Naive thymus-derived CD4-positive, alpha-beta T cell (primary cell): ENCODE measurements at regions not wholly inside any gene's neighbourhood (a gene's known extent, or its start where the extent isn't known, plus 50 kb on each side); places are given as distances from the start of the nearest gene placed in this dataset.

Experiments used
- ATAC-seq: fragments of 150-1000 bp; cut with Tn5 transposase; 2 replicates; pipeline ENCODE4 v1.10.0; 2021; ENCODE audit warnings: mild to moderate bottlenecking, moderate library complexity
- CTCF ChIA-PET: fragments of 350-600 bp; sonication (Branson Sonifier 250); formaldehyde crosslinking; loops from one replicate; lab custom pipeline; 2021; ENCODE audit warnings: antibody characterized with exemption; lab: Charles Lee
- POLR2A ChIA-PET: fragments of 350-600 bp; sonication (Branson Sonifier 250); formaldehyde crosslinking; loops from one replicate; lab custom pipeline; 2021; ENCODE audit warnings: antibody characterized with exemption, inconsistent platforms; lab: Charles Lee
- DNase-seq, 9 donors: peaks; one replicate each; pipeline versions ENCODE4 v3.0.0 to v3.0.0-alpha.2; 2020 to 2022; ENCODE audit warnings: mixed read lengths in 1 of 9
- H3K27ac ChIP-seq: one replicate; pipeline ENCODE4 v1.7.0; 2013; ENCODE audit warnings: mild to moderate bottlenecking, low read depth, low read length, moderate library complexity
- H3K27me3 ChIP-seq, 2 donors: one replicate each; pipeline ENCODE4 v1.7.0; 2013; ENCODE audit warnings: low read length in 2 of 2, mild to moderate bottlenecking in 2 of 2, moderate library complexity in 2 of 2; ENCODE audit not compliant: control insufficient read depth in 2 of 2, insufficient read depth in 2 of 2
- H3K36me3 ChIP-seq, 3 experiments: 1 replicate in 2 of 3; 2 replicates in 1 of 3; pipeline ENCODE4 v1.7.0; 2013; ENCODE audit warnings: low read length in 3 of 3, mild to moderate bottlenecking in 3 of 3, moderate library complexity in 1 of 3; ENCODE audit not compliant: insufficient read depth in 3 of 3, control insufficient read depth in 2 of 3
- H3K4me1 ChIP-seq, 2 donors: one replicate each; pipeline ENCODE4 v1.7.0; 2013; ENCODE audit warnings: low read length in 2 of 2, mild to moderate bottlenecking in 2 of 2, moderate library complexity in 1 of 2; ENCODE audit not compliant: control insufficient read depth in 2 of 2, insufficient read depth in 2 of 2
- H3K4me3 ChIP-seq: 2 replicates; pipeline ENCODE4 v1.7.0; 2013; ENCODE audit warnings: mild to moderate bottlenecking, low read length
- H3K9me3 ChIP-seq, 3 experiments: 1 replicate in 2 of 3; 2 replicates in 1 of 3; pipeline ENCODE4 v1.7.0; 2013; ENCODE audit warnings: low read length in 3 of 3; ENCODE audit not compliant: control insufficient read depth in 2 of 3
- H3K27ac Mint-ChIP-seq, 9 donors: one replicate each; pipeline ENCODE4 v1.8.0; 2020 to 2022; ENCODE audit warnings: mixed read lengths in 9 of 9, mild to moderate bottlenecking in 8 of 9, moderate library complexity in 5 of 9, inconsistent platforms in 2 of 9
- H3K27me3 Mint-ChIP-seq, 5 donors: one replicate each; pipeline ENCODE4 v1.8.0; 2021 to 2022; ENCODE audit warnings: mixed read lengths in 5 of 5, mild to moderate bottlenecking in 1 of 5
- H3K36me3 Mint-ChIP-seq, 5 donors: one replicate each; pipeline ENCODE4 v1.8.0; 2020 to 2022; ENCODE audit warnings: mixed read lengths in 5 of 5, mild to moderate bottlenecking in 3 of 5, inconsistent platforms in 1 of 5
- H3K4me1 Mint-ChIP-seq, 7 donors: one replicate each; pipeline ENCODE4 v1.8.0; 2020 to 2022; ENCODE audit warnings: mixed read lengths in 7 of 7, mild to moderate bottlenecking in 3 of 7, inconsistent platforms in 1 of 7
- H3K4me3 Mint-ChIP-seq, 10 donors: one replicate each; pipeline ENCODE4 v1.8.0; 2020 to 2022; ENCODE audit warnings: mild to moderate bottlenecking in 10 of 10, mixed read lengths in 10 of 10, moderate library complexity in 6 of 10, inconsistent platforms in 2 of 10
- H3K9me3 Mint-ChIP-seq, 11 donors: one replicate each; pipeline ENCODE4 v1.8.0; 2020 to 2022; ENCODE audit warnings: mixed read lengths in 11 of 11, mild to moderate bottlenecking in 4 of 11, inconsistent platforms in 1 of 11, moderate library complexity in 1 of 11
- intact Hi-C, 2 donors: fragments of 100-400 bp; cut with micrococcal nuclease; formaldehyde crosslinking; loops; one replicate each; pipeline ENCODE4 v1.15.1; 2023

DNA sequence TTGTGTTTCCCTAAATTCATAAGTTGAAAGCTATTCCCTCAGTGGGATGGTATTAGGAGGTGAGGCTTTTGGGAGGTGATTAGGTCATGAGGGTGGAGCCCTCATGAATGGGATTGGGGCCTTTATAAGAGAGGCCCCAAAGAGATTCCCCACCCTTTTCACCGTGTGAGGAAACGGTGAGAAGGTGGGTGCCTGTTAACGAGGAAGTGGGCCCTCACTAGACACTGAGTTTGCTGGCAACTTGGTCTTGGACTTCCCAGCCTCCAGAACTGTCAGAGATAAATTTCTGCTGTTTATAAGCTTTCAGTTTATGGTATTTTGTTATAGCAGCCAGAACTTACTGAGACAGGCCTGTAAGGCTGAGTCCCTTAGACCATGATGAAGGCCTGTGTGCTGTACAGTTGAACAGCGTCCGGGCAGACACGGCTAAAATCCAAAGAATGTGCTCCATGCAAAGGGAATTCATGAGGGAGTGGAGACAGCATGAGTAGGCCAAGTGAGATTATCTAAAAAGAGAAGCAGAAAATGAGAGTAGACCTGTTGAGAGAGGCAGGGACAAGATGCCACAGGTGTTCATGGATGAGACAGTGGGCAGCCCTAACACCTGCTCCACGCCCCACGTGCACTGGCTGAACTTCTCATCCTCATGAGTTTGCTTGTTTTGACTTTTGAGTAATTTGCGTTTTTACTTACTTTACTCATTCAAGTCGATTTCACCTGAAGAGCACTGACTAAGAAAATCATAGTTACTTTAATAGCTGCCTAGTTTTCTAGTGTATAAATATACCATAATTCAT lies 66.9 kb upstream of the SFMBT2 start:
- Mint-ChIP-seq H3K4me3 (peak overlapping the region in 5 of 10 donors; percentile 7 to 45 (median 39)), H3K36me3 (peaks cover 0 to 9% (median 0%) of the 10 kb centered on the region in 5 donors)
- peaks cover 36 to 49% of the 10 kb centered on the region in 2 donors for H3K4me1 ChIP-seq

DNA sequence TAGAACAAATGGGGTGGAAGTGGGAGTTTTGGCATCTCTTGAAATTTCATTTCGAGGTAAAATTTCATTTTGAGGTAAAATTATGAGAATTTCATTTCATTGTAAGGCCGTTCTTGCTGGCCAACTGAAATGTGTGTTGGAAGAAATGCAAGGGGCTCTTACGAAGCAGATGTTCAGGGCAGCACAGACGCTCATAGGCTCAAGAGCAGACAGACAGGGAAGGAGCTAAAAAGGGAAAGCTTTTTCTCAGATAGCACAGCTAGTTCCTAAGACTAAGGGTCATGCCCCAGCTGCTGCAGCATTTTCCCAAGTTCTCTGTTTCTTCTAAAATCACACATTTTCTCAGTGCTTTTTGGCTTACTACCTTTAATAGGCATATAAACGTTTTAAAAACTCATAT lies 65.1 kb upstream of the SFMBT2 start:
- Histone ChIP-seq H3K27ac (no peak overlapping the region), H3K4me1 (peaks cover 28 to 47% of the 10 kb centered on the region in 2 donors), H3K4me3 (no peak overlapping the region), H3K9me3 (no peaks in the 10 kb centered on the region), H3K27me3 (no peaks in the 10 kb centered on the region), H3K36me3 (no peaks in the 10 kb centered on the region)
- Mint-ChIP-seq H3K4me1 (peaks cover 31 to 75% (median 61%) of the 10 kb centered on the region in 7 donors), H3K36me3 (peaks cover 0 to 5% (median 0%) of the 10 kb centered on the region in 5 donors), H3K9me3 (peaks cover 0 to 3% (median 0%) of the 10 kb centered on the region in 11 donors), H3K4me3 (peak overlapping the region in 2 of 10 donors; percentile 55 to 68), H3K27me3 (no peaks in the 10 kb centered on the region), H3K27ac (peak overlapping the region in 2 of 9 donors; percentile 23 to 62)
- ATAC-seq (no peak), DNase-seq (no peak)
- intact Hi-C loops, result loop anchor here in 1 of 2 donors (10.0 kb wide), 1 partner anchor 281 kb away; no protein-coding TSS in a partner anchor
- CTCF ChIA-PET, result no interaction called here
- POLR2A ChIA-PET, result interaction anchor here (1.2 kb wide), 1 partner anchor 64 kb away, joined by 4 read pairs; no protein-coding TSS in a partner anchor

More for the DNA sequence above, 66.9 kb upstream of the SFMBT2 start:
- Mint-ChIP-seq H3K4me1 (peaks cover 41 to 73% (median 61%) of the 10 kb centered on the region in 7 donors), H3K27ac (peak overlapping the region in 8 of 9 donors; percentile 47 to 100 (median 86)), H3K9me3 (peaks cover 0 to 3% (median 0%) of the 10 kb centered on the region in 11 donors), H3K27me3 (no peaks in the 10 kb centered on the region)
- ATAC-seq (no peak), DNase-seq (no peak)
- H3K9me3 ChIP-seq, result no peaks in the 10 kb centered on the region
- ChIA-PET POLR2A (no interaction called here), CTCF (no interaction called here)
- no peak overlapping the region for H3K4me3 ChIP-seq
- intact Hi-C loops, result loop anchor here in 1 of 2 donors (1.0 to 10.0 kb wide), 2 partner anchors 7 to 283 kb away; no protein-coding TSS in a partner anchor
- H3K27ac ChIP-seq, result peak overlapping the region; percentile 68
- H3K36me3 ChIP-seq, result no peaks in the 10 kb centered on the region
- H3K27me3 ChIP-seq, result no peaks in the 10 kb centered on the region

DNA sequence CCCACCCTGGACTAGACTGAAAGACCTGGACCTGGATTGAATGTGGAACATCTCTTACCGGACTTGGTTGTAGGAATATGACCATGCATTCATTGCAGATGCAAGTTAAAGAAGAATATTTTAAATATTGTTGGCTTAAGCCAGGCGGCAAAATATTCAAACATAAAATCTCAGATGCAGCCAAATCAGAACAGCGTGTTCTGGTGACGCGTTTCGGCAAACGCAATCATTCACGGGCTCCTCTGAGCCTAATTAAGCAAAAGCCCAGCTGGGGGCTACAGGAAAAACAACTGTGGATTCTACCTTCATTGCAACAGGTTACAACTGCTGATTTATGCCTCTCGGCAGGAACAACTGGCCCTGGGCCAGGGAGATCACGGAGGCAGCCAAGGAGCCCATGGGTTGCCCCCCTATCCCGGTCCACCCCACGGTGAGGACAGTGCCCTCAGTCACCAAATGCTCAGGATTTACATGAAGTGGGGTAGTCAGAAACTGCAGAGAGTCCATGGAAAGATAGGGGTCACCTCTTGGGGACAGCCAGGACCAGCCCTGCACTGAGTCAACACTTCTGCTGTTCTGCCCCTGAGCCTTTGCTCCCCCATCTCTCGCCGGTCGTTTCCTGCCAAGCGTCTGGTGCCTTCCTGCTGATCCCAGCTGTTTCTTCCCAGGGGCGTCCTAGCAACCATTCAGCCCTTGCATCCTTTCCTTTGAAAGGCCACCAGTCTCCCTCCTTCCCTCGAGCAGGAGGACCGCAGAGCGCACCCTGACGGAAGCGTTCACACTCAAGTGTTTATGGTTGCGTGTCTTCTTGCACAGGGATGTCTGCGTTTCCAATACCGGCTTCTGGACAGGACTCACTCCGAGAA lies 64.4 kb upstream of the SFMBT2 start:
- Mint-ChIP-seq H3K36me3 (peaks cover 0 to 7% (median 0%) of the 10 kb centered on the region in 5 donors), H3K27me3 (no peaks in the 10 kb centered on the region), H3K27ac (peak overlapping the region in 2 of 9 donors; percentile 23 to 62), H3K4me3 (peak overlapping the region in 4 of 10 donors; percentile 4 to 68 (median 30)), H3K9me3 (peaks cover 0 to 3% (median 0%) of the 10 kb centered on the region in 11 donors), H3K4me1 (peaks cover 31 to 75% (median 61%) of the 10 kb centered on the region in 7 donors)
- intact Hi-C loops, result loop anchor here in 1 of 2 donors (10.0 kb wide), 1 partner anchor 280 kb away; no protein-coding TSS in a partner anchor
- H3K27ac ChIP-seq, result no peak overlapping the region
- no peak for DNase-seq
- peaks cover 21 to 44% of the 10 kb centered on the region in 2 donors for H3K4me1 ChIP-seq
- POLR2A ChIA-PET, result no interaction called here
- CTCF ChIA-PET, result interaction anchor here (0.6 to 1.0 kb wide), 2 partner anchors 11 to 182 kb away, joined by 3 to 4 read pairs; no protein-coding TSS in a partner anchor
- ATAC-seq, result no peak
- H3K4me3 ChIP-seq, result no peak overlapping the region
- no peaks in the 10 kb centered on the region for H3K36me3 ChIP-seq
- H3K27me3 ChIP-seq, result no peaks in the 10 kb centered on the region
- H3K9me3 ChIP-seq, result no peaks in the 10 kb centered on the region

DNA sequence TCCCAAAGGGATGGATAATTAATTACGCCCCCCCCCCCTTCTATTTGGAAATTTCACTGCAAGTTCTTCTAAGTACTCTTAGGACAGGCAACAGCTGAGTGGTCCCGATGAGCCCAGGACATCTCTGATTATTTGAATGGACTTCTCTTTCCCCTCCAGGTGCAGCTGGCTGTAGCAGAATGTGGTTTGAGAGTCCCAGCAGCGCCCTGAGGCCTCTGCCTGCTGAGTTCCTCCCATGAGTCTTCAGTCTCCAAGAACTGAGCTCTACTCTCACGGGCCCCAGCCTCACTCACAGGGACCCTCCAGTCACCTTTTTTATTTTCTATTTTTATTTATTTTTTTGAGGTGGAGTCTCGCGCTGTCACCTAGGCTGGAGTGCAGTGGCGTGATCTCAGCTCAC lies 63.6 kb upstream of the SFMBT2 start:
- H3K9me3 Mint-ChIP-seq, result peaks cover 0 to 3% (median 0%) of the 10 kb centered on the region in 11 donors
- DNase-seq, result no peak
- ChIA-PET CTCF (interaction anchor here (0.8 to 1.0 kb wide), 2 partner anchors 11 to 19 kb away, joined by 3 read pairs; no protein-coding TSS in a partner anchor), POLR2A (no interaction called here)
- H3K27ac ChIP-seq, result no peak overlapping the region
- intact Hi-C loops, result loop anchor here (5.0 to 10.0 kb wide), 3 partner anchors 33 to 280 kb away; no protein-coding TSS in a partner anchor
- H3K36me3 Mint-ChIP-seq, result peaks cover 0 to 7% (median 0%) of the 10 kb centered on the region in 5 donors
- peaks cover 26 to 74% (median 60%) of the 10 kb centered on the region in 7 donors for H3K4me1 Mint-ChIP-seq
- no peaks in the 10 kb centered on the region for H3K36me3 ChIP-seq
- H3K4me3 Mint-ChIP-seq, result peak overlapping the region in 1 of 10 donors; percentile 21
- H3K27ac Mint-ChIP-seq, result peak overlapping the region in 1 of 9 donors; percentile 16
- H3K4me1 ChIP-seq, result peaks cover 13 to 36% of the 10 kb centered on the region in 2 donors
- H3K4me3 ChIP-seq, result no peak overlapping the region
- H3K9me3 ChIP-seq, result no peaks in the 10 kb centered on the region
- no peaks in the 10 kb centered on the region for H3K27me3 ChIP-seq
- ATAC-seq, result no peak
- H3K27me3 Mint-ChIP-seq, result no peaks in the 10 kb centered on the region

DNA sequence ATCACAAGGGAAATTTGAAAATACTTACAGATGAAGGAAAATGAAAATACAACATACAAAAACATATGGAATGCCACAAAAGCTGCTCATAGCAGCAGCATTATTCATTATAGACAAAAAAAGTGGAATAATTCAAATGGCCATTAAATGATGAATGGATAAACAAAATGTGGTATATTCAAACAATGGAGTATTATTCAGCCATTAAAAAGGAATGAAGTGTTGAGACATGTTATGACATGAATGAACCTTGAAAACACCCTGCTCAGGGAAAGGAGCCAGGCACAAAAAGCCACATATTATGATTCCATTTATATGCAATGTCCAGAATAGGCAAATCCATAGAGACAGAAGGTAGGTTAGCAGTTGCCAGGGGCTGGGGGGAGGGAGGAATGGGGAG lies 62.6 kb upstream of the SFMBT2 start:
- ATAC-seq (no peak), DNase-seq (no peak)
- Histone ChIP-seq H3K9me3 (no peaks in the 10 kb centered on the region), H3K36me3 (no peaks in the 10 kb centered on the region), H3K27ac (no peak overlapping the region), H3K27me3 (no peaks in the 10 kb centered on the region), H3K4me1 (peaks cover 10 to 29% of the 10 kb centered on the region in 2 donors), H3K4me3 (no peak overlapping the region)
- peaks cover 25 to 70% (median 51%) of the 10 kb centered on the region in 7 donors for H3K4me1 Mint-ChIP-seq
- peaks cover 0 to under 1% (median 0%) of the 10 kb centered on the region in 5 donors for H3K27me3 Mint-ChIP-seq
- intact Hi-C loops, result loop anchor here (5.0 to 10.0 kb wide), 3 partner anchors 34 to 279 kb away; no protein-coding TSS in a partner anchor
- H3K27ac Mint-ChIP-seq, result peak overlapping the region in 2 of 9 donors; percentile 31 to 90
- peaks cover 0 to 4% (median 0%) of the 10 kb centered on the region in 5 donors for H3K36me3 Mint-ChIP-seq
- no peak overlapping the region for H3K4me3 Mint-ChIP-seq
- peaks cover 0 to 2% (median 0%) of the 10 kb centered on the region in 11 donors for H3K9me3 Mint-ChIP-seq
- POLR2A ChIA-PET, result interaction anchor here (3.4 kb wide), 1 partner anchor 11 kb away, joined by 14 read pairs; no protein-coding TSS in a partner anchor
- CTCF ChIA-PET, result interaction anchor here (1.7 kb wide), 1 partner anchor 11 kb away, joined by 4 read pairs; no protein-coding TSS in a partner anchor
